Epidermal melanocyte (primary cell): ENCODE measurements at regions not wholly inside any gene's neighbourhood (a gene's known extent, or its start where the extent isn't known, plus 50 kb on each side); places are given as distances from the start of the nearest gene placed in this dataset.
"Not testable (repeated sequence)": the region's sequence is repeated elsewhere in the genome, so short reads cannot be mapped to it uniquely, and the experiment has no call there.

Experiments
- DNase-seq: peaks from one replicate; pipeline ENCODE4 v3.0.0; 2011; ENCODE audit warnings: low spot score; ENCODE audit not compliant: insufficient read length

DNA sequence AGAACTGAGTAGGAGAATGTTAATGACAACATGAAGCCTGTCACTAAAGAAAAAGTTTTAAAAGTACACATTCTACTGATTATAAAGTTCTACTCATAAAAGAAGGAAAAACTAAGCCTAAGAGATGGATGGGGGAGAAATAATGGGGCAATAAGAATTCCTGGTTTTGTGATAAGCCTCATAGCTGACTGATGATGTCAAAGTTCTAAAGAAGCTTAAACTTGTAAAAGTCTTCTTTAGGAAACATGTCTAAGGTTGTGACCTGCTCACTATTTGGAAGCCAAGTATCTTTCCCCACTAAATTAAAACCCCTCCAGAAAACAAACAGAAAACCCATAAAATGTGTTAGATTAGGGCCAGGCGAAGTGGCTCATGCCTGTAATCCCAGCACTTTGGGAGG lies 232.9 kb upstream of the GIMD1 start:
- no peak for DNase-seq

- DNase-seq, result no peak
Measured at GRCh38 chr4:106595906-106596305, 227.3 kb upstream of the GIMD1 start.

DNA sequence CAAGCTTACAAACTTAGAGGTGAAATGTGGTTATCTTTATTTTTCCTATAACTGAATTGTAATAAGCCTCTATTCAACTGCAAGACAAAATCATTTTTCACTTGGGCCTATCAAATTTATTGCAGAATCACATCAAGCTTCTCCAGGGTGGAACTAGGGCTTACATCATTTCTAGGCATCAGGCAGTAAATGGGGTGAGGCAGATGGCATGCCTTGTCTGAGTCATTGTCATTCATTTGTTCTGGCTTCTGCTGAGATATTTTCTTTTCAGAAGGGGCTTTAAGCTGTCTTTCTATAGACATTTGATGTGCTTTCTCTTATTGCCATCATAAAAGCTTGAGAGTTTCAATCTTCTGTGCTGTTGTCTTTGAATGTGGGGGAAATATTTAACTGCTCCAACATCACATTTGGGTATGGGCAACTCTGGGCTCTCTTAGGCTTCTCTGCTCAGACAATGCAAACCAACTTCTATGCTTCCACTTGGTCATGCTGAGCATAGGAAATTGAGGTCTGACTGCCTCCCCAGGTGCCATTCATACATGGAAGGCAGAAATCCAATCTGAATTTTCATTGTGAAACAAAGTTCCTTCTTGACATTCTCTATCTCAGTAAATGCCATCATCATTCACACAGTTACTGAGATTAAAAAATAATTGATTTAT lies 225.8 kb upstream of the GIMD1 start:
- no peak for DNase-seq

- no peak for DNase-seq
Measured at GRCh38 chr4:106588891-106589290, 220.3 kb upstream of the GIMD1 start.

DNA sequence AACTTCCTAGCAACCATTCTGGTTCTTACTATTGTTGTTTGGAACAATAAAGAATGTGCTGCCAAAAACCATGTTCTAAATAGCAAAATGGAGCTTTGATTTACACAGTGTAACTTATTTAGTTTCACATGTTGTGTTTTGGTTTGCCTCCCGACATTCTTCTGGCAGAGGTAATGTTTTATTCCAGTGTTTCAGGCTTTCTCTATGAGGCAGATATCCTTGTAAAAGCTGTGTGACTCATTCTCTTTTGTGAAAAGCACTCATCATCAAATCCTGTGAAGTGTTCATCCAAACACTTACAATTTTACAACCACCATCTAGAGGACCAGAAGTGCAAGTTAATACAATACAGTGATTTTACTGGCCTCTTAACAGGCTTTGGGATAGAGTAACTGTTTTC lies 219.0 kb upstream of the GIMD1 start:
- DNase-seq, result no peak

GRCh38 chr4:106585915-106586349 lies 217.4 kb upstream of the GIMD1 start:
- DNase-seq, result no peak

DNA sequence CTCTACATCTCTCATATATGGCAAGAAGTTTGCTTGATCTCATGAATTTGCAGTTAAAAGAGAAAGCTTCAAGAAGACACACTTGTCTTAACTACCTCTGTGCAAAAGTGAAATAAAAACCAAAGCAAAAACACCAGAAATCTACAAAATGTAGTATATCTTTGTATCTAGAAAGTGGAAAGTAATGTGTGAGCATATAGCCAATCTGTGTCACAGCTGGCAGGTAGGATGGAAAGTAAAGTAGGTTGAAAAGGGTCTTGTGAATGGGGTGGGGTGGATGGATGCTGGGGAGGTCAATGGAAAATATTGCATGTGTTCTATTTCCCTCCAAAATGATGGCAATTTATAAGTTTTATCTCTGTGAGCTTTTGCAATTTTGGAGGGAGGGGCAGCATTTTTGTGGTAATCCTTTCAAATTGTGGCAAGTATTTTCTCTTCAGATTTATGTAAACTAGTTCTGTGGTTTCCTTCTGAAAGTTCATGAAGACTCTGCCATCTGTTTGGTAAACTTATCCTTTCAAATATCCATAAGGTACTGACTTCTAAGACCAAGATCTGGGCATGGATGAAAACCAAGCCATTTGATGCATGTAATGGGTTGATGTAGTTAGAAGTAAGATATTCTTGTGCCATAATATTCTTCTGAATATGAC lies 215.9 kb upstream of the GIMD1 start:
- DNase-seq, result no peak

- peak; percentile 33 for DNase-seq
Measured at GRCh38 chr4:106583567-106583966, 215.0 kb upstream of the GIMD1 start.

GRCh38 chr4:106583108-106583507 lies 214.5 kb upstream of the GIMD1 start:
- DNase-seq, result no peak

GRCh38 chr4:106582103-106582502 lies 213.5 kb upstream of the GIMD1 start:
- no peak for DNase-seq

DNA sequence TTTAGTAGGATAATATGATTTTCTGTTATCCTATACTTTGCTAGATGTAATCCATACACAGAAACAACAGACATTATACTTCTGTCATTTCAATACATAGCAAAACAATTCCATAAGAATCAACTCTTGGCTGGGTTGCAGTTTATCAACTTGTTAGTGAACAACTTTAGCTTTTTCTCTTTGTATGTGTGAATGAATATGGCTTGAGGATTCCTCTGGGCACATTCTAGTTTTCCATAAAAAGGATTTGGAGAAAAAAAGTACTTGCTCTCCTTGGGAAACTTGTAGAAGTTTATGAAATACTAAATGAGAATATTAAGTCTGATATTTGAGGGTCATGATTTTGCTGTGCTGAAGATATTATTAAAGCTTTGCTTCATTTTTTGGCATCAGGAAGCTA lies 210.7 kb upstream of the GIMD1 start:
- DNase-seq, result no peak

- no peak for DNase-seq
Measured at GRCh38 chr4:106569146-106570031, 200.8 kb upstream of the GIMD1 start.

DNA sequence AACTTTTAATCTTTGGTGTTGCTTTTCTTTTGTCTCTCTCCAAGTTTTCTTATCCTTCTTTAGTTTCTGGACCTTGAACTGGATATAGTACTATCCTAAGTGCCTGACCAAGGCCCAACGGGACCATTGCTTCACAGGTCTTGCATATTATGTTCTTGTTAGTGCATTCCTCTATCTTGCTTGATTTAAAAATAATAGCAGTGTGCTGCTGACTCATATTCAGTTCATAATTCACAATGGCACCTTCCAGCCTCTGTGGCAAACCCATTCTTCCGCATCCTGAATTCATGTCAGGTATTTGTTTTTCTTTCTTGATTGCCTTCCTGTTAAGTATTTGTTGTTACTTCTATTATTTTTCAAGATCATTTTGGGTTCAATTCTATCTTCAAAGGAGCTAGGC lies 197.1 kb upstream of the GIMD1 start:
- no peak for DNase-seq

GRCh38 chr4:106563637-106564036 lies 195.1 kb upstream of the GIMD1 start:
- not testable (repeated sequence) for DNase-seq

DNA sequence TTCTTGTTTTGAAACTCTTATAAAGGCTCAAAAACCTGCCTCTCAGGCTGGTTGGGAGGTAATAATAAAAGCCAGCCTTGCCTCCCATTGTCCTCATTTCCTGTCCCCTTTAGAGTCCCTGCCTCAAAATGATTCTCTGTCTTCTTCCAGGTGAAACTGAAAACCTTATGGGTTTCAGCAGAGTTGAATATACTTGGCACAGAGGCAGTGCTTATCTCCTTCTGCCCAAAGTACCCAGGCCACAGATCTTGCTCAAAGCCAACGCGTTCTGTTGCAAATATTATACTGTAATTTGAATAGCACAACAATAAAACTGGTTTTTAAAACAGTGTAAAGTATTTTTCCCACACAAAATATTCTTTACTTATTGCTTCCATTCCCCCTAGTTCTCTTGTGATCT lies 183.1 kb upstream of the GIMD1 start:
- DNase-seq, result no peak

- no peak for DNase-seq
Measured at GRCh38 chr4:106548446-106549044, 180.0 kb upstream of the GIMD1 start.

- DNase-seq, result no peak
Measured at GRCh38 chr4:106546370-106546769, 177.8 kb upstream of the GIMD1 start.

DNA sequence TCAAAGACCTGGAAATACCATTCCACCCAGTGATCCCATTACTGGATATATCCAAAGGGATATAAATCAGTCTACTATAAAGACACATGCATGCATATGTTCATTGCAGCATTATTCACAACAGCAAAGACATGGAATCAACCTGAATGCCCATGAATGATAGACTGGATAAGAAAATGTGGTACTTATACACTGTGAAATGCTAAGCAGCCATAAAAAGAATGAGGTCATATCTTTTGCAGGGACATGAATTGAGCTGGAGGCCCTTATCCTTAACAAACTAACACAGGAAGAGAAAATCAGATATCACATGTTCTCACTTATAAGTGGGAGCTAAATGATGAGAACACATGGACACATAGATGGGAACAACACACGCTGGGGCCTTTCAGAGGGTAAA lies 174.0 kb upstream of the GIMD1 start:
- DNase-seq, result not testable (repeated sequence)

- no peak for DNase-seq
Measured at GRCh38 chr4:106541253-106541652, 172.7 kb upstream of the GIMD1 start.

- no peak for DNase-seq
Measured at GRCh38 chr4:106530821-106531220, 162.2 kb upstream of the GIMD1 start.

GRCh38 chr4:106530024-106530361 lies 161.4 kb upstream of the GIMD1 start:
- no peak for DNase-seq
